ENCODE measurements at regions not wholly inside any gene's neighbourhood (a gene's known extent, or its start where the extent isn't known, plus 50 kb on each side); places are given as distances from the start of the nearest gene placed in this dataset.

DNA sequence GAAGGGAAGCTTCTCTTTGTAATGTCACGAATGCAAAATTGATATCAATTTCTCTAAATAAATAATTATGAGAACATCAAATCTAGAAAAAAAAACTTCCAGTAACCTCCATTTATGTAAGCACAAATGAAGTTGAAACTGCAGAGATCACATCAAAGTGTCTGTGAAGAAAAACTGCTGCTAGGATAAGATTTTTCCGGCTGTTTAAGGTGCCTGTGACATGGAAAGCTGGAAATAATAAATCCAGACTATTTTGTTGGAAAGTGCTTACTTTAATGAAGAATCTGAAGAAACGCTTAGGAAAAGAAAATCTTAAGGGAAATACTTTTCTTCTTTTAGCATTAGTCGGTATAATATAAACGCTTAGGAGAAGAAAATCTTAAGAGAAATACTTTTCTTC is 57.0 kb downstream of the CHRM3 start:
- no peaks in the 10 kb centered on the region for H3K9me3 ChIP-seq (ENCODE audit: low read length)
- no peak for DNase-seq (ENCODE audit: low spot score)
- ChIA-PET CTCF (ENCODE audit: unreplicated experiment) (no interaction called here), POLR2A (no interaction called here)
- H3K36me3 ChIP-seq (ENCODE audit: insufficient read depth, low read length), result no peaks in the 10 kb centered on the region
- no peaks in the 10 kb centered on the region for H4K20me1 ChIP-seq (ENCODE audit: insufficient read depth, low read length)
- no peaks in the 10 kb centered on the region for H3K79me2 ChIP-seq (ENCODE audit: insufficient read depth, low read depth, low read length)
- intact Hi-C loops (cut with micrococcal nuclease; ENCODE audit: unreplicated experiment), result no loop called here
- H3K4me2 ChIP-seq (ENCODE audit: low read length), result no peak overlapping the region
- no peak overlapping the region for H3K4me3 ChIP-seq (ENCODE audit: low read depth, low read length, poor library complexity, severe bottlenecking)
- no peaks in the 10 kb centered on the region for H3K4me1 ChIP-seq (ENCODE audit: insufficient read depth, low read length, poor library complexity, severe bottlenecking)
- no peak for TF ChIP-seq EZH2phosphoT487 (IDR thresholded peaks at IDR 0.05; ENCODE audit: borderline replicate concordance, low read depth, low read length)
- no peak for TF ChIP-seq CTCF (conservative IDR thresholded peaks at IDR 0.05; ENCODE audit: low read length)
- H2AFZ ChIP-seq (ENCODE audit: low read length), result no peak overlapping the region
- no peaks in the 10 kb centered on the region for H3K9me2 ChIP-seq (ENCODE audit: insufficient read depth, low read length)
- no peak overlapping the region for H3K27ac ChIP-seq (ENCODE audit: low read depth, low read length, poor library complexity, severe bottlenecking)
- no TSS peak for BruUV-seq (replicated peaks)

GRCh38 chr1:239446611-239447010 is 60.2 kb downstream of the CHRM3 start:
- BruUV-seq (replicated peaks), result no TSS peak
- POLR2A ChIA-PET, result no interaction called here

DNA sequence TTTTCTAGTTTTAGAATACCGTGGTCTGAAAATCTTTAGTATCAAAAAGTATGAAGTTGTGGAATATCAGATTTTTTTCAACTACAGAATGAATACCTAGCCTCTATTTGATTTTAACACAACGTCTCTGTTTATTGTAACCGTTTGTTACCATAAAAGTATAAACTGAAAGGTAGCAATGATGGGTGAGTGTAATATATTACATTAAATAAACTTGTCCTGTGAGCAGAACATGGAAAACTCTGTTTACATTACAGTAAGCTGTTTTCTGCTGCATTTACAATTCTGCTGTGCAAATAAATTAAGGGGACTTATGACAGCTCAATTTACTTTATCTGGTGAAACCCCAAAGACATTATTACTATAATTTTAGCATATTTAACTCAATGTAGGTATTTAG is 62.5 kb downstream of the CHRM3 start:
- CTCF ChIA-PET (ENCODE audit: unreplicated experiment), result no interaction called here

More at GRCh38 chr1:239446611-239447010, 60.2 kb downstream of the CHRM3 start:
- no peaks in the 10 kb centered on the region for H3K4me1 ChIP-seq (ENCODE audit: insufficient read depth, low read length, poor library complexity, severe bottlenecking)
- H3K36me3 ChIP-seq (ENCODE audit: insufficient read depth, low read length), result no peaks in the 10 kb centered on the region
- H3K4me3 ChIP-seq (ENCODE audit: low read depth, low read length, poor library complexity, severe bottlenecking), result no peak overlapping the region
- no peak overlapping the region for H3K4me2 ChIP-seq (ENCODE audit: low read length)
- H3K9me2 ChIP-seq (ENCODE audit: insufficient read depth, low read length), result no peaks in the 10 kb centered on the region
- CTCF ChIA-PET (ENCODE audit: unreplicated experiment), result no interaction called here
- no peak overlapping the region for H3K27ac ChIP-seq (ENCODE audit: low read depth, low read length, poor library complexity, severe bottlenecking)
- DNase-seq (ENCODE audit: low spot score), result no peak
- H3K79me2 ChIP-seq (ENCODE audit: insufficient read depth, low read depth, low read length), result no peaks in the 10 kb centered on the region
- H3K9me3 ChIP-seq (ENCODE audit: low read length), result no peaks in the 10 kb centered on the region
- H4K20me1 ChIP-seq (ENCODE audit: insufficient read depth, low read length), result no peaks in the 10 kb centered on the region
- no peak overlapping the region for H2AFZ ChIP-seq (ENCODE audit: low read length)
- TF ChIP-seq CTCF (conservative IDR thresholded peaks at IDR 0.05; ENCODE audit: low read length), result no peak
- no peak for TF ChIP-seq EZH2phosphoT487 (IDR thresholded peaks at IDR 0.05; ENCODE audit: borderline replicate concordance, low read depth, low read length)
- intact Hi-C loops (cut with micrococcal nuclease; ENCODE audit: unreplicated experiment), result no loop called here

More for the DNA sequence above, 62.5 kb downstream of the CHRM3 start:
- no peaks in the 10 kb centered on the region for H3K79me2 ChIP-seq (ENCODE audit: insufficient read depth, low read depth, low read length)
- POLR2A ChIA-PET, result interaction anchor here (0.6 to 1.1 kb wide), 3 partner anchors 9 to 749 kb away, joined by 3 read pairs; no protein-coding TSS in a partner anchor
- H2AFZ ChIP-seq (ENCODE audit: low read length), result no peak overlapping the region
- no peaks in the 10 kb centered on the region for H3K9me2 ChIP-seq (ENCODE audit: insufficient read depth, low read length)
- no TSS peak for BruUV-seq (replicated peaks)
- no peak overlapping the region for H3K4me2 ChIP-seq (ENCODE audit: low read length)
- intact Hi-C loops (cut with micrococcal nuclease; ENCODE audit: unreplicated experiment), result no loop called here
- TF ChIP-seq CTCF (conservative IDR thresholded peaks at IDR 0.05; ENCODE audit: low read length) (no peak), EZH2phosphoT487 (IDR thresholded peaks at IDR 0.05; ENCODE audit: borderline replicate concordance, low read depth, low read length) (no peak)
- DNase-seq (ENCODE audit: low spot score), result no peak
- no peaks in the 10 kb centered on the region for H3K4me1 ChIP-seq (ENCODE audit: insufficient read depth, low read length, poor library complexity, severe bottlenecking)
- no peaks in the 10 kb centered on the region for H4K20me1 ChIP-seq (ENCODE audit: insufficient read depth, low read length)
- H3K9me3 ChIP-seq (ENCODE audit: low read length), result no peaks in the 10 kb centered on the region
- H3K36me3 ChIP-seq (ENCODE audit: insufficient read depth, low read length), result no peaks in the 10 kb centered on the region
- no peak overlapping the region for H3K4me3 ChIP-seq (ENCODE audit: low read depth, low read length, poor library complexity, severe bottlenecking)
- H3K27ac ChIP-seq (ENCODE audit: low read depth, low read length, poor library complexity, severe bottlenecking), result no peak overlapping the region

Data from OCI-LY7 (cell line).